OCI-LY7 (cell line): ENCODE measurements at regions not wholly inside any gene's neighbourhood (a gene's known extent, or its start where the extent isn't known, plus 50 kb on each side); places are given as distances from the start of the nearest gene placed in this dataset.

Experiments
- BruUV-seq: library from RNA; stranded (reverse); fragments of 400-500 nt; replicated peaks from 2 replicates; lab custom pipeline; 2021; lab: Mats Ljungman, UMichigan
- CTCF ChIA-PET: fragments of 300-600 bp; sonication (Branson Sonifier 250); formaldehyde crosslinking; loops from one replicate; lab custom pipeline; 2022; ENCODE audit warnings: antibody characterized with exemption; ENCODE audit not compliant: unreplicated experiment; lab: Charles Lee
- POLR2A ChIA-PET: fragments of 300-600 bp; sonication (Branson Sonifier 250); formaldehyde crosslinking; loops from one replicate; lab custom pipeline; 2022; ENCODE audit warnings: antibody characterized with exemption; lab: Charles Lee
- DNase-seq: peaks from one replicate; pipeline ENCODE4 v3.0.0-alpha.2; 2015; ENCODE audit warnings: low spot score
- H2AFZ ChIP-seq: fragments of 200-600 bp; sonication (generic), shearing (Covaris generic); 2 replicates; pipeline ENCODE4 v1.6.1; 2014; ENCODE audit warnings: mild to moderate bottlenecking, antibody characterized with exemption, low read length, moderate library complexity
- H3K27ac ChIP-seq: fragments of 200-600 bp; sonication (generic); 2 replicates; pipeline ENCODE4 v1.5.1; 2014; ENCODE audit warnings: mixed run types, low read depth, mild to moderate bottlenecking, moderate library complexity, low read length, inconsistent platforms; ENCODE audit not compliant: poor library complexity, severe bottlenecking
- H3K36me3 ChIP-seq: fragments of 200-600 bp; sonication (generic); 2 replicates; pipeline ENCODE4 v1.6.1; 2014; ENCODE audit warnings: mild to moderate bottlenecking, antibody characterized with exemption, low read length, moderate library complexity, mixed read lengths; ENCODE audit not compliant: insufficient read depth
- H3K4me1 ChIP-seq: fragments of 200-600 bp; sonication (generic); 2 replicates; pipeline ENCODE4 v1.5.1; 2014; ENCODE audit warnings: mild to moderate bottlenecking, low read length; ENCODE audit not compliant: insufficient read depth, poor library complexity, severe bottlenecking
- H3K4me2 ChIP-seq: fragments of 200-600 bp; sonication (generic); 2 replicates; pipeline ENCODE4 v1.6.1; 2014; ENCODE audit warnings: mild to moderate bottlenecking, low read length
- H3K4me3 ChIP-seq: fragments of 200-600 bp; sonication (generic); 2 replicates; pipeline ENCODE4 v1.5.1; 2014; ENCODE audit warnings: mild to moderate bottlenecking, low read depth, low read length; ENCODE audit not compliant: poor library complexity, severe bottlenecking
- H3K79me2 ChIP-seq: fragments of 200-600 bp; sonication (generic); 2 replicates; pipeline ENCODE4 v1.6.1; 2016; ENCODE audit warnings: low read depth, mild to moderate bottlenecking, low read length, moderate library complexity, mixed read lengths; ENCODE audit not compliant: insufficient read depth
- H3K9me2 ChIP-seq: fragments of 200-600 bp; sonication (generic); 2 replicates; pipeline ENCODE4 v1.6.1; 2016; ENCODE audit warnings: mild to moderate bottlenecking, low read length, mixed read lengths; ENCODE audit not compliant: insufficient read depth
- H3K9me3 ChIP-seq: fragments of 200-600 bp; sonication (generic); 2 replicates; pipeline ENCODE4 v1.6.1; 2014; ENCODE audit warnings: mild to moderate bottlenecking, mixed run types, low read length, mixed read lengths
- H4K20me1 ChIP-seq: fragments of 200-600 bp; sonication (generic); 2 replicates; pipeline ENCODE4 v1.6.1; 2014; ENCODE audit warnings: mild to moderate bottlenecking, antibody characterized with exemption, low read length, moderate library complexity, mixed read lengths; ENCODE audit not compliant: insufficient read depth
- CTCF ChIP-seq: fragments of 200-600 bp; sonication (generic); conservative IDR thresholded peaks from 2 replicates; pipeline ENCODE4 v1.5.1; 2014; ENCODE audit warnings: mild to moderate bottlenecking, antibody characterized with exemption, low read length, moderate library complexity, mixed read lengths
- EZH2phosphoT487 ChIP-seq: fragments of 200-600 bp; sonication (generic); IDR thresholded peaks from 2 replicates; pipeline ENCODE4 v1.6.1; 2018; ENCODE audit warnings: low read depth, borderline replicate concordance, mild to moderate bottlenecking, mixed run types, antibody characterized with exemption, low read length, moderate library complexity, mixed read lengths
- intact Hi-C: fragments of 100-400 bp; cut with micrococcal nuclease; formaldehyde crosslinking; loops from one replicate; pipeline ENCODE4 v1.10.0; 2022; ENCODE audit not compliant: unreplicated experiment

GRCh38 chr3:116512281-116512680 lies 67.0 kb upstream of the LSAMP start:
- Histone ChIP-seq H3K9me3 (no peaks in the 10 kb centered on the region), H3K36me3 (no peaks in the 10 kb centered on the region), H3K4me3 (no peak overlapping the region), H3K27ac (no peak overlapping the region), H3K4me2 (no peak overlapping the region), H4K20me1 (no peaks in the 10 kb centered on the region), H3K79me2 (no peaks in the 10 kb centered on the region), H2AFZ (no peak overlapping the region), H3K4me1 (no peaks in the 10 kb centered on the region), H3K9me2 (no peaks in the 10 kb centered on the region)
- intact Hi-C loops, result no loop called here
- ChIA-PET CTCF (no interaction called here), POLR2A (no interaction called here)
- no peak for TF ChIP-seq EZH2phosphoT487
- BruUV-seq, result no TSS peak
- DNase-seq, result no peak

GRCh38 chr3:116512931-116513330 lies 67.6 kb upstream of the LSAMP start:
- DNase-seq, result no peak
- POLR2A ChIA-PET, result no interaction called here

GRCh38 chr3:116515973-116516372 lies 70.7 kb upstream of the LSAMP start:
- BruUV-seq, result no TSS peak
- H3K4me1 ChIP-seq, result no peaks in the 10 kb centered on the region
- H2AFZ ChIP-seq, result no peak overlapping the region
- no peaks in the 10 kb centered on the region for H3K36me3 ChIP-seq
- no peak for DNase-seq
- H3K4me3 ChIP-seq, result no peak overlapping the region
- H3K9me2 ChIP-seq, result no peaks in the 10 kb centered on the region
- no peak overlapping the region for H3K4me2 ChIP-seq
- TF ChIP-seq EZH2phosphoT487, result no peak
- TF ChIP-seq CTCF, result no peak
- H3K9me3 ChIP-seq, result no peaks in the 10 kb centered on the region
- ChIA-PET POLR2A (no interaction called here), CTCF (no interaction called here)
- no peaks in the 10 kb centered on the region for H3K79me2 ChIP-seq
- H4K20me1 ChIP-seq, result no peaks in the 10 kb centered on the region
- no peak overlapping the region for H3K27ac ChIP-seq
- intact Hi-C loops, result no loop called here

More at GRCh38 chr3:116512931-116513330, 67.6 kb upstream of the LSAMP start:
- Histone ChIP-seq H3K27ac (no peak overlapping the region), H3K9me3 (no peaks in the 10 kb centered on the region), H2AFZ (no peak overlapping the region), H3K79me2 (no peaks in the 10 kb centered on the region), H3K4me2 (no peak overlapping the region), H4K20me1 (no peaks in the 10 kb centered on the region), H3K4me1 (no peaks in the 10 kb centered on the region), H3K36me3 (no peaks in the 10 kb centered on the region), H3K4me3 (no peak overlapping the region), H3K9me2 (no peaks in the 10 kb centered on the region)
- intact Hi-C loops, result no loop called here
- no TSS peak for BruUV-seq
- TF ChIP-seq EZH2phosphoT487 (no peak), CTCF (no peak)
- CTCF ChIA-PET, result no interaction called here
